ENCODE measurements at regions not wholly inside any gene's neighbourhood (a gene's known extent, or its start where the extent isn't known, plus 50 kb on each side); places are given as distances from the start of the nearest gene placed in this dataset.

GRCh38 chr5:156037151-156037909, 289.6 kb upstream of the SGCD start:
- POLR2A ChIA-PET, result no interaction called here
- no peaks in the 10 kb centered on the region for H3K36me3 ChIP-seq (ENCODE audit: control insufficient read depth, insufficient read depth, low read length)
- no peak overlapping the region for H3K27ac ChIP-seq (ENCODE audit: extremely low read depth, low read depth, low read length)
- H3K79me2 ChIP-seq (ENCODE audit: control insufficient read depth, insufficient read depth, low read length), result no peaks in the 10 kb centered on the region
- in situ Hi-C loops (cut with MboI) (no loop called here), intact Hi-C loops (cut with micrococcal nuclease) (no loop called here)
- no peaks in the 10 kb centered on the region; the same call in 1 of the 2 replicates for H3K9me3 ChIP-seq (replicated peaks; ENCODE audit: control insufficient read depth, insufficient read depth, low read depth, low read length)
- H3K9me1 ChIP-seq (ENCODE audit: control insufficient read depth, insufficient read depth, low read length), result no peaks in the 10 kb centered on the region
- 0% methylated on average over 2 of the region's 2 CpGs for WGBS (ENCODE audit: insufficient coverage, low coverage, missing lambda C conversion rate)
- H3K4me1 ChIP-seq (replicated peaks in 1 of 2; ENCODE audit: control insufficient read depth in 2 of 2, insufficient read depth in 2 of 2, low read length in 2 of 2), result no peaks in the 10 kb centered on the region
- ATAC-seq (no peak), DNase-seq (ENCODE audit: extremely low read depth in 1 of 4, low spot score in 3 of 4) (no peak), FAIRE-seq (no peak)
- TF ChIP-seq MTA3 (IDR thresholded peaks at IDR 0.05; ENCODE audit: borderline replicate concordance) (no peak), CHD2 (IDR thresholded peaks at IDR 0.05; ENCODE audit: low read depth, low read length) (no peak), UBTF (IDR thresholded peaks at IDR 0.05; ENCODE audit: borderline replicate concordance in 1 of 2, low read depth in 2 of 2, low read length in 2 of 2) (no peak), U2AF2 (optimal IDR thresholded peaks at IDR 0.05; ENCODE audit: low read depth, low read length) (no peak), HOXB6 (CRISPR knock-in tag; IDR thresholded peaks at IDR 0.05; ENCODE audit: borderline replicate concordance) (no peak), TARDBP (IDR thresholded peaks at IDR 0.05) (no peak), KLF1 (tag; IDR thresholded peaks at IDR 0.05) (no peak), PTTG1 (tag; IDR thresholded peaks at IDR 0.05; ENCODE audit: low read depth) (no peak)
- no peaks in the 10 kb centered on the region for H3K27me3 ChIP-seq (ENCODE audit: control insufficient read depth in 2 of 2, insufficient read depth in 2 of 2, low read length in 2 of 2)
- no peak overlapping the region for H3K4me3 ChIP-seq
- CTCF ChIA-PET (ENCODE audit: low intra/inter-chr PET ratio), result no interaction called here
- H2AFZ ChIP-seq (ENCODE audit: low read depth, low read length), result no peak overlapping the region
- no peak overlapping the region for H3K4me2 ChIP-seq (ENCODE audit: insufficient read depth, low read length)
- H4K20me1 ChIP-seq (replicated peaks; ENCODE audit: control insufficient read depth, insufficient read depth, low read length), result no peaks in the 10 kb centered on the region
- no peak overlapping the region for H3K9ac ChIP-seq (ENCODE audit: insufficient read depth in 1 of 2, low read depth in 2 of 2, low read length in 2 of 2)
- BruUV-seq (replicated peaks), result no TSS peak
